ENCODE measurements at regions not wholly inside any gene's neighbourhood (a gene's known extent, or its start where the extent isn't known, plus 50 kb on each side); places are given as distances from the start of the nearest gene placed in this dataset.

DNA sequence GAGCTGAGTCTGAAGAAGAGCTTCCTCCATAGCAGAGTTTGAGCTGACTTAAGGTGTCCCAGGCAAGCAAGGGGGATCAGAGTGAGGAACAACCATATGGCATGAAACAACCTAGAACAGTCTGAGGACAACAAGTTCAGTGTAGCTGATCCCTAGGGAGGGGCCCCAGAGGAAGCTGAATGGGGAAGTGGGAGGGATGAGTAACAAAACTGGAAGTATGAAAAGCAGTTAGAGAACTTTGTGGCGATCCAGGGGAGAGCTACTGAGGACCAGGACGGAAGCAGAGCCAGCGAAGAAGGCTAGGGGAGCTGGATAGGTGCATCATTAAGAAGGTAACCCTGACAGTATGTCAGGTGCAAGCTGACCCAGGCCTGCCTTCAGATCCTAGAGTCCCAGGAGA lies 580.8 kb downstream of the BNC2 start:
- TF ChIP-seq POLR2A (IDR thresholded peaks at IDR 0.05): no peak
- TF ChIP-seq, protein P1, sequence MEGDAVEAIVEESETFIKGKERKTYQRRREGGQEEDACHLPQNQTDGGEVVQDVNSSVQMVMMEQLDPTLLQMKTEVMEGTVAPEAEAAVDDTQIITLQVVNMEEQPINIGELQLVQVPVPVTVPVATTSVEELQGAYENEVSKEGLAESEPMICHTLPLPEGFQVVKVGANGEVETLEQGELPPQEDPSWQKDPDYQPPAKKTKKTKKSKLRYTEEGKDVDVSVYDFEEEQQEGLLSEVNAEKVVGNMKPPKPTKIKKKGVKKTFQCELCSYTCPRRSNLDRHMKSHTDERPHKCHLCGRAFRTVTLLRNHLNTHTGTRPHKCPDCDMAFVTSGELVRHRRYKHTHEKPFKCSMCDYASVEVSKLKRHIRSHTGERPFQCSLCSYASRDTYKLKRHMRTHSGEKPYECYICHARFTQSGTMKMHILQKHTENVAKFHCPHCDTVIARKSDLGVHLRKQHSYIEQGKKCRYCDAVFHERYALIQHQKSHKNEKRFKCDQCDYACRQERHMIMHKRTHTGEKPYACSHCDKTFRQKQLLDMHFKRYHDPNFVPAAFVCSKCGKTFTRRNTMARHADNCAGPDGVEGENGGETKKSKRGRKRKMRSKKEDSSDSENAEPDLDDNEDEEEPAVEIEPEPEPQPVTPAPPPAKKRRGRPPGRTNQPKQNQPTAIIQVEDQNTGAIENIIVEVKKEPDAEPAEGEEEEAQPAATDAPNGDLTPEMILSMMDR (IDR thresholded peaks at IDR 0.05): no peak

Data from adrenal gland (tissue), 5 donors.